Upper lobe of left lung (tissue), 4 donors: ENCODE measurements at regions not wholly inside any gene's neighbourhood (a gene's known extent, or its start where the extent isn't known, plus 50 kb on each side); places are given as distances from the start of the nearest gene placed in this dataset.

Experiments used
- EP300 ChIP-seq, 4 donors: sonication (generic); formaldehyde crosslinking; IDR thresholded peaks; one replicate each; pipeline ENCODE4 v1.5.1; 2017; ENCODE audit warnings: antibody characterized with exemption in 4 of 4, control low read depth in 2 of 4
- POLR2A ChIP-seq, 4 donors: fragments of 450-650 bp; IDR thresholded peaks; one replicate each; pipeline ENCODE4 v1.5.1; 2016 to 2017; ENCODE audit warnings: antibody characterized with exemption in 4 of 4, mild to moderate bottlenecking in 2 of 4
- TF ChIP-seq, protein P1 (sequence below), 6 experiments: fragments of 450-650 bp in 4 of 6; fragments of 200-600 bp in 2 of 6; sonication (generic) in 2 of 6; IDR thresholded peaks; one replicate each; pipeline ENCODE4 v1.5.1; 2016 to 2019; ENCODE audit warnings: antibody characterized with exemption in 6 of 6

DNA sequence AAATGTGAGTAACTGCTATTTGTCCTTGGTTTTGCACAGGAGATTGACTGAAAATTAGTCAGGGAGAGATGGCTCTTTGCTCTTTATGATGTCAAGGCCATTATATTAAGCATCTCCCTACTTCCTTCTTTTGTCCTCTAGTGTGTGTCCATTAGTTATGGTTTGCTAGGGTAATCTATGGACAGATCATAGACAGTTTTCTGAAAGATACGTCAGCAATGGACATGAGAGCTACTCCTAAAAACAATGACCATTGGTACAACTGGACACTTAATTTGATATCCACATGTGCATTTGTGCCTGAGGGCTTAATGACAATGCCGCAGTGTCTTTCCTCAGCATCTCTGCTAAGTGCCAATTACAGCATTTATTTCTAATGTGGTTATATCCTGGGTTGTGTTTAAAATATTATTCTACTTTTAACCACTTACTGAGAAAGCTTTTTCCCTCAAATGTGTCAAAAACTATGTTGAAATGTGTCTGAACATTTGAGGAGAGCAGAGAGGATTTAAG lies 218.2 kb upstream of the RFX3 start:
- TF ChIP-seq, protein P1, sequence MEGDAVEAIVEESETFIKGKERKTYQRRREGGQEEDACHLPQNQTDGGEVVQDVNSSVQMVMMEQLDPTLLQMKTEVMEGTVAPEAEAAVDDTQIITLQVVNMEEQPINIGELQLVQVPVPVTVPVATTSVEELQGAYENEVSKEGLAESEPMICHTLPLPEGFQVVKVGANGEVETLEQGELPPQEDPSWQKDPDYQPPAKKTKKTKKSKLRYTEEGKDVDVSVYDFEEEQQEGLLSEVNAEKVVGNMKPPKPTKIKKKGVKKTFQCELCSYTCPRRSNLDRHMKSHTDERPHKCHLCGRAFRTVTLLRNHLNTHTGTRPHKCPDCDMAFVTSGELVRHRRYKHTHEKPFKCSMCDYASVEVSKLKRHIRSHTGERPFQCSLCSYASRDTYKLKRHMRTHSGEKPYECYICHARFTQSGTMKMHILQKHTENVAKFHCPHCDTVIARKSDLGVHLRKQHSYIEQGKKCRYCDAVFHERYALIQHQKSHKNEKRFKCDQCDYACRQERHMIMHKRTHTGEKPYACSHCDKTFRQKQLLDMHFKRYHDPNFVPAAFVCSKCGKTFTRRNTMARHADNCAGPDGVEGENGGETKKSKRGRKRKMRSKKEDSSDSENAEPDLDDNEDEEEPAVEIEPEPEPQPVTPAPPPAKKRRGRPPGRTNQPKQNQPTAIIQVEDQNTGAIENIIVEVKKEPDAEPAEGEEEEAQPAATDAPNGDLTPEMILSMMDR (IDR thresholded peaks at IDR 0.05): no peak
- no peak for TF ChIP-seq POLR2A (IDR thresholded peaks at IDR 0.05)
- no peak for TF ChIP-seq EP300 (IDR thresholded peaks at IDR 0.05)
